ENCODE measurements at regions not wholly inside any gene's neighbourhood (a gene's known extent, or its start where the extent isn't known, plus 50 kb on each side); places are given as distances from the start of the nearest gene placed in this dataset.

- Histone ChIP-seq H2AFZ (ENCODE audit: insufficient read depth, low read depth, low read length, poor library complexity, severe bottlenecking) (no peak overlapping the region), H3K4me3 (ENCODE audit: control extremely low read depth in 1 of 5, extremely low read depth in 1 of 5, insufficient read depth in 1 of 5, low read depth in 2 of 5, low read length in 4 of 5) (no peak overlapping the region), H3K9ac (ENCODE audit: low read length) (no peak overlapping the region), H3K36me3 (replicated peaks in 1 of 2; ENCODE audit: control extremely low read depth in 1 of 2, control insufficient read depth in 1 of 2, extremely low read depth in 1 of 2, insufficient read depth in 2 of 2, low read length in 1 of 2) (no peaks in the 10 kb centered on the region), H3K4me2 (replicated peaks; ENCODE audit: low read depth, low read length, poor library complexity, severe bottlenecking) (no peak overlapping the region), H3K27ac (ENCODE audit: low read length in 2 of 2) (no peak overlapping the region), H3K79me2 (ENCODE audit: control insufficient read depth, insufficient read depth, low read length) (no peaks in the 10 kb centered on the region), H3K27me3 (replicated peaks in 1 of 4; ENCODE audit: control extremely low read depth in 1 of 4, control insufficient read depth in 3 of 4, insufficient read depth in 4 of 4, low read length in 3 of 4) (no peaks in the 10 kb centered on the region), H3K4me1 (ENCODE audit: control insufficient read depth in 2 of 2, insufficient read depth in 2 of 2, low read length in 2 of 2) (no peaks in the 10 kb centered on the region), H4K20me1 (ENCODE audit: control insufficient read depth, insufficient read depth, low read length, poor library complexity, severe bottlenecking) (no peaks in the 10 kb centered on the region), H3K9me3 (ENCODE audit: control extremely low read depth in 1 of 3, control insufficient read depth in 2 of 3, insufficient read depth in 1 of 3, low read length in 2 of 3) (peaks cover 1 to 11% (median 5%) of the 10 kb centered on the region in 3 donors)
- Mint-ChIP-seq H3K9me3 (ENCODE audit: insufficient read depth) (peaks cover 14% of the 10 kb centered on the region), H3K27ac (no peak overlapping the region), H3K4me3 (no peak overlapping the region), H3K4me1 (no peaks in the 10 kb centered on the region), H3K27me3 (no peaks in the 10 kb centered on the region)
- 65% methylated on average over 4 of the region's 5 CpGs for WGBS (ENCODE audit: insufficient coverage)
- CTCF ChIA-PET: no interaction called here
- POLR2A ChIA-PET: no interaction called here
- no peak for ATAC-seq (ENCODE audit: low read depth)
- intact Hi-C loops (cut with micrococcal nuclease): no loop called here
- DNase-seq: no peak
- TF ChIP-seq CTCF (IDR thresholded peaks at IDR 0.05): no peak
- no peak for TF ChIP-seq EZH2 (IDR thresholded peaks at IDR 0.05; ENCODE audit: borderline replicate concordance, insufficient read depth, low read depth, low read length, poor library complexity, severe bottlenecking)
These were observed 329.5 kb upstream of the SYT4 start for GRCh38 chr18:43606795-43607194.

GRCh38 chr18:43620936-43621335 is 343.6 kb upstream of the SYT4 start:
- H3K27me3 Mint-ChIP-seq: peaks cover 14% of the 10 kb centered on the region
- no peak overlapping the region for H2AFZ ChIP-seq (ENCODE audit: insufficient read depth, low read depth, low read length, poor library complexity, severe bottlenecking)
- ChIA-PET POLR2A (no interaction called here), CTCF (interaction anchor here (0.6 to 7.5 kb wide), 10 partner anchors 10 to 1830 kb away, joined by 3 to 191 read pairs (median 4); no protein-coding TSS in a partner anchor)
- H3K27ac Mint-ChIP-seq: no peak overlapping the region
- no peaks in the 10 kb centered on the region for H3K4me1 Mint-ChIP-seq
- WGBS (ENCODE audit: insufficient coverage): no CpG with 5 or more reads among the region's 2 CpGs
- TF ChIP-seq CTCF (IDR thresholded peaks at IDR 0.05) (peak; percentile 74), EZH2 (IDR thresholded peaks at IDR 0.05; ENCODE audit: borderline replicate concordance, insufficient read depth, low read depth, low read length, poor library complexity, severe bottlenecking) (no peak)
- DNase-seq (peak; percentile 50), ATAC-seq (ENCODE audit: low read depth) (peak; percentile 45)
- H3K4me1 ChIP-seq (ENCODE audit: control insufficient read depth in 2 of 2, insufficient read depth in 2 of 2, low read length in 2 of 2): no peaks in the 10 kb centered on the region
- H3K79me2 ChIP-seq (ENCODE audit: control insufficient read depth, insufficient read depth, low read length): no peaks in the 10 kb centered on the region
- no peaks in the 10 kb centered on the region for H3K36me3 ChIP-seq (replicated peaks in 1 of 2; ENCODE audit: control extremely low read depth in 1 of 2, control insufficient read depth in 1 of 2, extremely low read depth in 1 of 2, insufficient read depth in 2 of 2, low read length in 1 of 2)
- H3K9ac ChIP-seq (ENCODE audit: low read length): no peak overlapping the region
- no peak overlapping the region for H3K4me2 ChIP-seq (replicated peaks; ENCODE audit: low read depth, low read length, poor library complexity, severe bottlenecking)
- H3K27ac ChIP-seq (ENCODE audit: low read length in 2 of 2): no peak overlapping the region
- no peaks in the 10 kb centered on the region for H3K9me3 Mint-ChIP-seq (ENCODE audit: insufficient read depth)
- H4K20me1 ChIP-seq (ENCODE audit: control insufficient read depth, insufficient read depth, low read length, poor library complexity, severe bottlenecking): no peaks in the 10 kb centered on the region
- intact Hi-C loops (cut with micrococcal nuclease): no loop called here
- H3K4me3 ChIP-seq (ENCODE audit: control extremely low read depth in 1 of 5, extremely low read depth in 1 of 5, insufficient read depth in 1 of 5, low read depth in 2 of 5, low read length in 4 of 5): no peak overlapping the region
- H3K4me3 Mint-ChIP-seq: no peak overlapping the region
- H3K9me3 ChIP-seq (ENCODE audit: control extremely low read depth in 1 of 3, control insufficient read depth in 2 of 3, insufficient read depth in 1 of 3, low read length in 2 of 3): no peaks in the 10 kb centered on the region
- no peaks in the 10 kb centered on the region for H3K27me3 ChIP-seq (replicated peaks in 1 of 4; ENCODE audit: control extremely low read depth in 1 of 4, control insufficient read depth in 3 of 4, insufficient read depth in 4 of 4, low read length in 3 of 4)

All from B cell (primary cell).